Mesothelial cell of epicardium (in vitro differentiated cells): ENCODE measurements at regions not wholly inside any gene's neighbourhood (a gene's known extent, or its start where the extent isn't known, plus 50 kb on each side); places are given as distances from the start of the nearest gene placed in this dataset.
A peak's percentile ranks its signal among the peaks of the same experiment; 100 is the strongest.
"Not testable (repeated sequence)": the region's sequence is repeated elsewhere in the genome, so short reads cannot be mapped to it uniquely, and the experiment has no call there.

ENCODE experiments used
- DNase-seq, 2 experiments: peaks; one replicate each; pipeline ENCODE4 v3.0.0; 2021; ENCODE audit warnings: low spot score in 2 of 2; ENCODE audit not compliant: unreplicated experiment in 2 of 2
- H3K27ac Mint-ChIP-seq: 2 replicates; pipeline ENCODE4 v1.8.0; 2021; ENCODE audit warnings: mixed read lengths
- H3K27me3 Mint-ChIP-seq: 2 replicates; pipeline ENCODE4 v1.8.0; 2021; ENCODE audit warnings: low read depth, mixed read lengths
- H3K36me3 Mint-ChIP-seq: 2 replicates; pipeline ENCODE4 v1.8.0; 2021; ENCODE audit warnings: mixed read lengths
- H3K4me1 Mint-ChIP-seq: 2 replicates; pipeline ENCODE4 v1.8.0; 2021; ENCODE audit warnings: mixed read lengths
- H3K4me3 Mint-ChIP-seq: 2 replicates; pipeline ENCODE4 v1.8.0; 2021; ENCODE audit warnings: mild to moderate bottlenecking, moderate library complexity, mixed read lengths
- H3K9me3 Mint-ChIP-seq: 2 replicates; pipeline ENCODE4 v1.8.0; 2021; ENCODE audit warnings: mixed read lengths
- TF ChIP-seq, protein P1 (sequence below): fragments of 200-600 bp; sonication (generic); IDR thresholded peaks from one replicate; pipeline ENCODE4 v1.5.0; 2021; ENCODE audit warnings: antibody characterized with exemption; ENCODE audit not compliant: unreplicated experiment

DNA sequence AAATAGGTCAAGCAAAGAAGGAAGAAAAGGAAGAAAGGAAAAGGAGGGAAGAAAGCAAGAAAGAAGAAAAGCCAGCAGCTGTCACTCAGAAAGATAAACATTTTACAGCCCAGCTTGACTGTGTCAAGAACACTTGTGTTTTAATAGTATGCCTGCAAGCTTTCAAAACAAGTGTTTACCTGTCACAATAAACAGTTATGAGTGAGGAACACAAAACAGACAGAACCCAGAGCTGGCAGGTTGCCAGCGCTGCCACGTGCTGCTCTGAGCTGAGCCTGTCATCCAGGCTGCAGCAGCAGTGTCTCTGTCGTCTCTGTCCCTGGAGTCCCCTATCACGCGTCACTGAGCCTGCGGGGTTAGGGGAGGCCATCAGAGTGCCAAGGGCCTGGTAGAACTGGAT lies 827.6 kb upstream of the AUTS2 start:
- H3K36me3 Mint-ChIP-seq, result no peaks in the 10 kb centered on the region
- no peak overlapping the region for H3K4me3 Mint-ChIP-seq
- peaks cover 2% of the 10 kb centered on the region for H3K27me3 Mint-ChIP-seq
- DNase-seq, result peak; percentile 24 to 58
- no peak overlapping the region for H3K27ac Mint-ChIP-seq
- TF ChIP-seq, protein P1, sequence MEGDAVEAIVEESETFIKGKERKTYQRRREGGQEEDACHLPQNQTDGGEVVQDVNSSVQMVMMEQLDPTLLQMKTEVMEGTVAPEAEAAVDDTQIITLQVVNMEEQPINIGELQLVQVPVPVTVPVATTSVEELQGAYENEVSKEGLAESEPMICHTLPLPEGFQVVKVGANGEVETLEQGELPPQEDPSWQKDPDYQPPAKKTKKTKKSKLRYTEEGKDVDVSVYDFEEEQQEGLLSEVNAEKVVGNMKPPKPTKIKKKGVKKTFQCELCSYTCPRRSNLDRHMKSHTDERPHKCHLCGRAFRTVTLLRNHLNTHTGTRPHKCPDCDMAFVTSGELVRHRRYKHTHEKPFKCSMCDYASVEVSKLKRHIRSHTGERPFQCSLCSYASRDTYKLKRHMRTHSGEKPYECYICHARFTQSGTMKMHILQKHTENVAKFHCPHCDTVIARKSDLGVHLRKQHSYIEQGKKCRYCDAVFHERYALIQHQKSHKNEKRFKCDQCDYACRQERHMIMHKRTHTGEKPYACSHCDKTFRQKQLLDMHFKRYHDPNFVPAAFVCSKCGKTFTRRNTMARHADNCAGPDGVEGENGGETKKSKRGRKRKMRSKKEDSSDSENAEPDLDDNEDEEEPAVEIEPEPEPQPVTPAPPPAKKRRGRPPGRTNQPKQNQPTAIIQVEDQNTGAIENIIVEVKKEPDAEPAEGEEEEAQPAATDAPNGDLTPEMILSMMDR, result no peak
- peaks cover 8% of the 10 kb centered on the region for H3K4me1 Mint-ChIP-seq
- peaks cover 6% of the 10 kb centered on the region for H3K9me3 Mint-ChIP-seq

GRCh38 chr7:68776326-68776725 lies 821.9 kb upstream of the AUTS2 start:
- peaks cover 2% of the 10 kb centered on the region for H3K27me3 Mint-ChIP-seq
- peak overlapping the region; percentile 79 for H3K27ac Mint-ChIP-seq
- no peaks in the 10 kb centered on the region for H3K36me3 Mint-ChIP-seq
- peaks cover 12% of the 10 kb centered on the region for H3K9me3 Mint-ChIP-seq
- TF ChIP-seq, protein P1, result no peak
- no peak overlapping the region for H3K4me3 Mint-ChIP-seq
- H3K4me1 Mint-ChIP-seq, result peaks cover 9% of the 10 kb centered on the region
- no peak for DNase-seq

DNA sequence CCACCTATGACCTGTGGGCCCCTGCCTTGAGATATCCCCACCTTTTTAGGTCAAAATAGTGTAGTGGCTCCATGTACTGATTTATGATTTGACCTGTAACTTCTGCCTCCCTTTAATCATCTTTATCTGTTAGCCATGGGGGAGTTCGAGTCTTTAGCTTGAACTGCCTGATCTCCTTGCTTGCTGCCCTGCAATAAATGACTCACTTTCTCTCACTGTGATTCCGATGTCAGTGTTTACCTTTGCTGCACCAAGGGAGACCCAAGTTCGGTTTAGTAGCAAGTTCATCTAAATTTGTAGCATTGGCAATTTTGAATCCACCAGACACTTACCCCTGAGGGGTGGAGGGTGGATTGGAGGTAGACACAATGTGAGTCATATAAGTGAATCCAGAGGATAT lies 814.6 kb upstream of the AUTS2 start:
- TF ChIP-seq, protein P1, result no peak
- Mint-ChIP-seq H3K27ac (peak overlapping the region; percentile 5), H3K4me3 (no peak overlapping the region), H3K9me3 (peaks cover 6% of the 10 kb centered on the region), H3K36me3 (no peaks in the 10 kb centered on the region), H3K4me1 (peaks cover 7% of the 10 kb centered on the region), H3K27me3 (no peaks in the 10 kb centered on the region)
- DNase-seq, result no peak

- no peak overlapping the region for H3K27ac Mint-ChIP-seq
- peaks cover 7% of the 10 kb centered on the region for H3K4me1 Mint-ChIP-seq
- no peaks in the 10 kb centered on the region for H3K27me3 Mint-ChIP-seq
- no peak overlapping the region for H3K4me3 Mint-ChIP-seq
- H3K36me3 Mint-ChIP-seq, result no peaks in the 10 kb centered on the region
- TF ChIP-seq, protein P1, result no peak
- no peaks in the 10 kb centered on the region for H3K9me3 Mint-ChIP-seq
- no peak for DNase-seq
Observed at GRCh38 chr7:68785036-68785435, 813.2 kb upstream of the AUTS2 start.

DNA sequence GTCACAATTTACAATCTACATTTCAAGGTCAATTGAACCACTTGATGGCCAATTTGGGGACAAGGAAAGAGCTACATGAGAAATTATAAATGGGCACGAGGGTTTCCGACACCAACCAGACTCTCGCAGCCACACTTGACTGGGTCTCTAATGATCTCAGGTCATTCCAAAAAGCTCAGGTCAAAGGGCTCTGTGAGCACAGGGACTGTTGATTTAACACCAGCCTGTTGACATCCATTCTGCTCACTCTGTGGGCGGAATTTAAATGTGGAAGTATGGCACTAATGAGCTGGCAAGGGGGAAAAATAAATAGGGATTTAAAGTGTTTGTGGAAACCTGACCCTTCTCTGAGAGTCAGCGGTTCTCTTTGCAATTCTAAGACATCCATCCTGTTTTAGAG lies 810.7 kb upstream of the AUTS2 start:
- Mint-ChIP-seq H3K36me3 (no peaks in the 10 kb centered on the region), H3K27me3 (no peaks in the 10 kb centered on the region), H3K9me3 (no peaks in the 10 kb centered on the region), H3K27ac (no peak overlapping the region), H3K4me3 (no peak overlapping the region), H3K4me1 (peaks cover 7% of the 10 kb centered on the region)
- DNase-seq, result no peak
- TF ChIP-seq, protein P1, result no peak

- not testable (repeated sequence) for H3K27ac Mint-ChIP-seq, H3K4me3 Mint-ChIP-seq, DNase-seq, H3K36me3 Mint-ChIP-seq, H3K9me3 Mint-ChIP-seq, H3K27me3 Mint-ChIP-seq, H3K4me1 Mint-ChIP-seq
Observed at GRCh38 chr7:68788529-68788928, 809.7 kb upstream of the AUTS2 start.
